OCI-LY1 (cell line): ENCODE measurements at regions not wholly inside any gene's neighbourhood (a gene's known extent, or its start where the extent isn't known, plus 50 kb on each side); places are given as distances from the start of the nearest gene placed in this dataset.

Experiments used
- H2AFZ ChIP-seq: fragments of 200-600 bp; sonication (generic), shearing (Covaris generic); 2 replicates; pipeline ENCODE4 v1.6.0; 2014; ENCODE audit warnings: antibody characterized with exemption, mild to moderate bottlenecking, low read length
- H3F3A ChIP-seq: fragments of 200-600 bp; sonication (generic), shearing (Covaris generic); 2 replicates; pipeline ENCODE4 v1.6.0; 2014; ENCODE audit warnings: mild to moderate bottlenecking, antibody characterized with exemption, low read length, moderate library complexity; ENCODE audit not compliant: insufficient read depth
- H3K27ac ChIP-seq: fragments of 200-600 bp; sonication (generic); 2 replicates; pipeline ENCODE4 v1.5.1; 2014; ENCODE audit warnings: low read length, mixed run types, mild to moderate bottlenecking, low read depth; ENCODE audit not compliant: poor library complexity, severe bottlenecking
- H3K27me3 ChIP-seq: fragments of 200-600 bp; sonication (generic); 2 replicates; pipeline ENCODE4 v1.6.0; 2014; ENCODE audit warnings: antibody characterized with exemption, mild to moderate bottlenecking, low read length, moderate library complexity; ENCODE audit not compliant: insufficient read depth
- H3K36me3 ChIP-seq: fragments of 200-600 bp; sonication (generic); 2 replicates; pipeline ENCODE4 v1.6.1; 2014; ENCODE audit warnings: mild to moderate bottlenecking, antibody characterized with exemption, low read length, moderate library complexity, mixed read lengths; ENCODE audit not compliant: insufficient read depth
- H3K4me1 ChIP-seq: fragments of 200-600 bp; sonication (generic); 2 replicates; pipeline ENCODE4 v1.5.1; 2014; ENCODE audit warnings: mild to moderate bottlenecking, low read length, moderate library complexity; ENCODE audit not compliant: insufficient read depth, severe bottlenecking
- H3K4me2 ChIP-seq: fragments of 200-600 bp; sonication (generic), shearing (Covaris generic); 2 replicates; pipeline ENCODE4 v1.6.1; 2014; ENCODE audit warnings: low read length
- H3K4me3 ChIP-seq: fragments of 200-600 bp; sonication (generic); 2 replicates; pipeline ENCODE4 v1.5.1; 2014; ENCODE audit warnings: low read length, low read depth, mild to moderate bottlenecking, mixed read lengths; ENCODE audit not compliant: poor library complexity, severe bottlenecking
- H3K79me2 ChIP-seq: fragments of 200-600 bp; shearing (Covaris generic); 2 replicates; pipeline ENCODE4 v1.6.1; 2016; ENCODE audit warnings: mixed run types, low read length, mixed read lengths; ENCODE audit not compliant: insufficient read depth
- H3K9ac ChIP-seq: fragments of 200-600 bp; sonication (generic), shearing (Covaris generic); 2 replicates; pipeline ENCODE4 v1.6.1; 2014; ENCODE audit warnings: mild to moderate bottlenecking, low read length, mixed read lengths
- H3K9me2 ChIP-seq: fragments of 200-600 bp; sonication (generic), shearing (Covaris generic); 2 replicates; pipeline ENCODE4 v1.6.1; 2014; ENCODE audit warnings: low read depth, mild to moderate bottlenecking, low read length, mixed read lengths
- H3K9me3 ChIP-seq: fragments of 200-600 bp; shearing (Covaris generic); 2 replicates; pipeline ENCODE4 v1.6.1; 2014; ENCODE audit warnings: low read length, mixed read lengths
- H4K20me1 ChIP-seq: fragments of 200-600 bp; sonication (generic), shearing (Covaris generic); 2 replicates; pipeline ENCODE4 v1.6.0; 2016; ENCODE audit warnings: mild to moderate bottlenecking, low read length; ENCODE audit not compliant: insufficient read depth
- EZH2 ChIP-seq: fragments of 200-600 bp; sonication (generic), shearing (Covaris generic); IDR thresholded peaks from 2 replicates; pipeline ENCODE4 v1.8.0; 2017; ENCODE audit warnings: borderline replicate concordance, mixed run types, mild to moderate bottlenecking, antibody characterized with exemption, low read length, moderate library complexity, mixed read lengths
- TF ChIP-seq, protein P1 (sequence below): fragments of 200-600 bp; sonication (generic), shearing (Covaris generic); IDR thresholded peaks from 2 replicates; pipeline ENCODE4 v1.5.1; 2017; ENCODE audit warnings: mild to moderate bottlenecking, antibody characterized with exemption, low read length, moderate library complexity, mixed read lengths

DNA sequence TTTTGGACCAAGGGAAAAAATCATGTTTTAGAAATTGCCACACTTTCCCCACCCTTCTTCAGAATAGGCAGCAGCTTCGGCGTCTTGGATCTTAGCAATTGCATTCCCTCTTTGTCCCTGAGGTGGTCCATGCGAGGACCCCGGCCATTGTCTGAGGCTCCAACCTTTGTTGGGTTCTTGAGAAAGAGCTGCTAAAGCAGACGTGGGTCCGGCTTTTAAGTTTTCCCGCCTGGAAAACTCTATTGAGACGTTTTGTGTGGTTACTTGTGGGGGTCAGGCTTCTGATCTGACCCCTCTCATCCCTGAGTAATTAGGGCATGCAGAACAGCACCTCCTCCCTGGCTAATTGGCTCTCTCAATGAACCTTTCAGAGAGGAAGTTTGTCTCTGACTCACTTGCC, 509.6 kb upstream of the TNC start:
- H3K4me1 ChIP-seq, result no peaks in the 10 kb centered on the region
- H3K9ac ChIP-seq, result no peak overlapping the region
- no peaks in the 10 kb centered on the region for H3K9me3 ChIP-seq
- H3K79me2 ChIP-seq, result no peaks in the 10 kb centered on the region
- H3K4me2 ChIP-seq, result no peak overlapping the region
- H3K27ac ChIP-seq, result no peak overlapping the region
- TF ChIP-seq, protein P1, sequence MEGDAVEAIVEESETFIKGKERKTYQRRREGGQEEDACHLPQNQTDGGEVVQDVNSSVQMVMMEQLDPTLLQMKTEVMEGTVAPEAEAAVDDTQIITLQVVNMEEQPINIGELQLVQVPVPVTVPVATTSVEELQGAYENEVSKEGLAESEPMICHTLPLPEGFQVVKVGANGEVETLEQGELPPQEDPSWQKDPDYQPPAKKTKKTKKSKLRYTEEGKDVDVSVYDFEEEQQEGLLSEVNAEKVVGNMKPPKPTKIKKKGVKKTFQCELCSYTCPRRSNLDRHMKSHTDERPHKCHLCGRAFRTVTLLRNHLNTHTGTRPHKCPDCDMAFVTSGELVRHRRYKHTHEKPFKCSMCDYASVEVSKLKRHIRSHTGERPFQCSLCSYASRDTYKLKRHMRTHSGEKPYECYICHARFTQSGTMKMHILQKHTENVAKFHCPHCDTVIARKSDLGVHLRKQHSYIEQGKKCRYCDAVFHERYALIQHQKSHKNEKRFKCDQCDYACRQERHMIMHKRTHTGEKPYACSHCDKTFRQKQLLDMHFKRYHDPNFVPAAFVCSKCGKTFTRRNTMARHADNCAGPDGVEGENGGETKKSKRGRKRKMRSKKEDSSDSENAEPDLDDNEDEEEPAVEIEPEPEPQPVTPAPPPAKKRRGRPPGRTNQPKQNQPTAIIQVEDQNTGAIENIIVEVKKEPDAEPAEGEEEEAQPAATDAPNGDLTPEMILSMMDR, result no peak
- no peak for TF ChIP-seq EZH2
- H3K4me3 ChIP-seq, result no peak overlapping the region
- 0 out of 2 replicates have a peak, but pooled peaks cover 3% of the 10 kb centered on the region for H3K27me3 ChIP-seq
- no peaks in the 10 kb centered on the region for H3F3A ChIP-seq
- no peaks in the 10 kb centered on the region for H4K20me1 ChIP-seq
- no peaks in the 10 kb centered on the region for H3K36me3 ChIP-seq
- no peaks in the 10 kb centered on the region for H3K9me2 ChIP-seq
- no peak overlapping the region for H2AFZ ChIP-seq

DNA sequence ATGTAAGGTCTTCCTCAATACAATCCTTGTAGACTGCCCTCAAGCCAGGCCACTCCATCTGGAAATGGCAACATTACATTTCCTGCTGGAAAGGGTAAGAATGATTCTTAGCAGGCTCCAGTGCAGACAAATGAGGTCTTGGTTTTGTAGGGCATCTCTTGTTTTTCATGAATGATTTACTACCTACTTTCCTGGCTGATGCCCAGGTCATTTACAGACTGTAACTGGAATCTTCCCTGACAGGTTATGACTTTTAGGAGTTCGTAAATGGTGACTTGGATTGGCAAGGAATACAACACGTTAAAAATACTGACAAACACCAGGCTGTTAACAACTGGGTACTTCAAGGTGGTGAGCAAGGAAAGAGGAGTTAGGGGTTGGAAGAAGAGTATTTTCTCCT, 510.5 kb upstream of the TNC start:
- no peaks in the 10 kb centered on the region for H3K9me2 ChIP-seq
- H3K36me3 ChIP-seq, result no peaks in the 10 kb centered on the region
- no peak overlapping the region for H2AFZ ChIP-seq
- no peak overlapping the region for H3K9ac ChIP-seq
- H3K4me1 ChIP-seq, result no peaks in the 10 kb centered on the region
- no peak for TF ChIP-seq EZH2
- TF ChIP-seq, protein P1, result no peak
- H3K79me2 ChIP-seq, result no peaks in the 10 kb centered on the region
- 0 out of 2 replicates have a peak, but pooled peaks cover 3% of the 10 kb centered on the region for H3K27me3 ChIP-seq
- H4K20me1 ChIP-seq, result no peaks in the 10 kb centered on the region
- H3F3A ChIP-seq, result no peaks in the 10 kb centered on the region
- H3K27ac ChIP-seq, result no peak overlapping the region
- H3K4me3 ChIP-seq, result no peak overlapping the region
- H3K4me2 ChIP-seq, result no peak overlapping the region
- no peaks in the 10 kb centered on the region for H3K9me3 ChIP-seq

DNA sequence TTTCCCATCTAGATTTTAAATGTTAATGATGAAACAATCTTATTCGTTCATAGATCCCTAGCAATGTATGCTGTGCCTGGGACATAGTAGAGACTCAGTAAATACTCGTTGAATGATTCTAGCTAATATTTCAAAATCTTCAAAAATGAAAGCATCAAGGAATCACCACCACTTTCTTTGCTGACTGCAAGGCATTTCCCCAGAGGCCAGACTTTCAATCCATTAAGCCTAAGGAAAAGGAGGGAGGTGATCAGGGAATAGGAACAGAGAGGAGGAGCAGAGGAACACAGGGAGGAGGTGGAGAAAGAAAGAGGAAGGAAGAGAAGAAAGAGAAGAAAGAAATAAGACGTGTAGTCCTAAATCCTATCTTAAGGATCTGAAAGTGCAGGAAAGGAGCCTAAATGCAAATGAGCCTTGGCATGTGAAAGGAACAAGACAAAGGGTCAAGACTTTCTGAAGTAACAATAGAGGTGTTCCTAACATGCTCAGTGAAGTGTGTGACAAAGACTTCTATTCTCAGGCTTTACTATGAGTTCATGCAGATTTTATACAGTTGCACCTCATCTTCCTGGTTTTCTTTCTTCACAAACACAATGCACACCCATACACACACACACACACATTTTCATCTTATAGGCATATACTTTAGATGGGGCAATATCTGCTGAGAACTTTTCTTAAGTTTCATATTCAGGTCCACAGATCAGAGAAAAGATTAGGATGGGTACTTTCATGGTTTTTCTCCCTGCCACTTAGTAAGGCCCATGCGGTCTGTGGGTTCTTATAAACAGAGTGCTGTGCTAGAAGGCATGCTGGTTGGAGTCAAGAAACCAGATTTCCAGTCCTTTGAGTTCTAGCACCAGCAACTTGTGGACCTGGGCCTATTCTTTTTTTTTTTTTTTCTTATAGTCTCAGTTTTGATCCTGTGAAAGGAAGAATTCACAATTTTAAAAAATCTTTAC, 512.2 kb upstream of the TNC start:
- TF ChIP-seq, protein P1, result no peak
- TF ChIP-seq EZH2, result no peak
- Histone ChIP-seq H3K27ac (no peak overlapping the region), H3K36me3 (no peaks in the 10 kb centered on the region)

More for the DNA sequence above, 512.2 kb upstream of the TNC start:
- no peaks in the 10 kb centered on the region for H4K20me1 ChIP-seq
- no peak overlapping the region for H2AFZ ChIP-seq
- H3K27me3 ChIP-seq, result 0 out of 2 replicates have a peak, but pooled peaks cover 3% of the 10 kb centered on the region
- no peaks in the 10 kb centered on the region for H3K9me2 ChIP-seq
- no peaks in the 10 kb centered on the region for H3K79me2 ChIP-seq
- H3K4me3 ChIP-seq, result no peak overlapping the region
- no peaks in the 10 kb centered on the region for H3F3A ChIP-seq
- H3K9me3 ChIP-seq, result no peaks in the 10 kb centered on the region
- H3K4me1 ChIP-seq, result no peaks in the 10 kb centered on the region
- H3K9ac ChIP-seq, result no peak overlapping the region
- H3K4me2 ChIP-seq, result no peak overlapping the region
